B cell (primary cell): ENCODE measurements at regions not wholly inside any gene's neighbourhood (a gene's known extent, or its start where the extent isn't known, plus 50 kb on each side); places are given as distances from the start of the nearest gene placed in this dataset.

Experiments
- EZH2 ChIP-seq: IDR thresholded peaks from 2 replicates; pipeline ENCODE4 v1.6.1; 2012; ENCODE audit warnings: borderline replicate concordance, low read depth, mild to moderate bottlenecking, moderate library complexity, low read length; ENCODE audit not compliant: insufficient read depth, poor library complexity, severe bottlenecking
- TF ChIP-seq, protein P1 (sequence below): fragments of 200-600 bp; IDR thresholded peaks from one replicate; pipeline ENCODE4 v1.8.0; 2022; ENCODE audit warnings: antibody characterized with exemption, mild to moderate bottlenecking

DNA sequence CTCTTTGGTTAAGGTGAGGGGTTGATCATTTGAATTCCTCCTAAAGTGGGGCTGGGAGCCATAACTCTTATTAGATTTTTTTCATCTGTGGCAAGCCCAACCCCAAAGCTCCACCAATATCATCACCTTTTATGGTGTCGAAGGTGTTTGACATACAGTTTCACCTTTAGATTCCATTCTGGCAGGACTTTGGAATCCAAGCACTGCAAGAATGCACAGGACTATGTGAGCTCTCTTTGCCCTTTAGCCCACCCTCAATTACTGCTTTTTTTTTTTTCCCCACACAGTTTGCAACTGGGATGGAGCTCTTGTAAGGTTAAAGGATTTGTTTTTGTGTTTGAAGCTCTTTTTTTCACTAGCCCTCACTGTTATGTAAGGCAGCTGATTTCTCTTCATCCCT lies 154.0 kb upstream of the KCNJ16 start:
- TF ChIP-seq, protein P1, sequence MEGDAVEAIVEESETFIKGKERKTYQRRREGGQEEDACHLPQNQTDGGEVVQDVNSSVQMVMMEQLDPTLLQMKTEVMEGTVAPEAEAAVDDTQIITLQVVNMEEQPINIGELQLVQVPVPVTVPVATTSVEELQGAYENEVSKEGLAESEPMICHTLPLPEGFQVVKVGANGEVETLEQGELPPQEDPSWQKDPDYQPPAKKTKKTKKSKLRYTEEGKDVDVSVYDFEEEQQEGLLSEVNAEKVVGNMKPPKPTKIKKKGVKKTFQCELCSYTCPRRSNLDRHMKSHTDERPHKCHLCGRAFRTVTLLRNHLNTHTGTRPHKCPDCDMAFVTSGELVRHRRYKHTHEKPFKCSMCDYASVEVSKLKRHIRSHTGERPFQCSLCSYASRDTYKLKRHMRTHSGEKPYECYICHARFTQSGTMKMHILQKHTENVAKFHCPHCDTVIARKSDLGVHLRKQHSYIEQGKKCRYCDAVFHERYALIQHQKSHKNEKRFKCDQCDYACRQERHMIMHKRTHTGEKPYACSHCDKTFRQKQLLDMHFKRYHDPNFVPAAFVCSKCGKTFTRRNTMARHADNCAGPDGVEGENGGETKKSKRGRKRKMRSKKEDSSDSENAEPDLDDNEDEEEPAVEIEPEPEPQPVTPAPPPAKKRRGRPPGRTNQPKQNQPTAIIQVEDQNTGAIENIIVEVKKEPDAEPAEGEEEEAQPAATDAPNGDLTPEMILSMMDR = no peak
- no peak for TF ChIP-seq EZH2
